Loucy (cell line): ENCODE measurements at regions not wholly inside any gene's neighbourhood (a gene's known extent, or its start where the extent isn't known, plus 50 kb on each side); places are given as distances from the start of the nearest gene placed in this dataset.

ENCODE experiments used
- H2AFZ ChIP-seq: fragments of 200-600 bp; sonication (generic); 2 replicates; pipeline ENCODE4 v1.6.0; 2016; ENCODE audit warnings: antibody characterized with exemption, mild to moderate bottlenecking, low read length, moderate library complexity
- H3F3A ChIP-seq: fragments of 200-600 bp; 2 replicates; pipeline ENCODE4 v1.6.0; 2016; ENCODE audit warnings: antibody characterized with exemption, low read depth, mild to moderate bottlenecking
- H3K27me3 ChIP-seq: fragments of 200-600 bp; sonication (generic); 2 replicates; pipeline ENCODE4 v1.6.1; 2014; ENCODE audit warnings: low read length, mild to moderate bottlenecking; ENCODE audit not compliant: insufficient read depth, poor library complexity, severe bottlenecking
- H3K36me3 ChIP-seq: fragments of 200-600 bp; sonication (generic); 2 replicates; pipeline ENCODE4 v1.6.1; 2016; ENCODE audit warnings: low read length; ENCODE audit not compliant: insufficient read depth
- H3K4me1 ChIP-seq: fragments of 200-600 bp; sonication (generic); 2 replicates; pipeline ENCODE4 v1.5.1; 2014; ENCODE audit warnings: low read length, mild to moderate bottlenecking; ENCODE audit not compliant: insufficient read depth, poor library complexity, severe bottlenecking
- H3K4me2 ChIP-seq: fragments of 200-600 bp; sonication (generic); 2 replicates; pipeline ENCODE4 v1.6.0; 2014; ENCODE audit warnings: antibody characterized with exemption, low read length, low read depth, mild to moderate bottlenecking; ENCODE audit not compliant: poor library complexity, severe bottlenecking
- H3K4me3 ChIP-seq: fragments of 200-600 bp; sonication (generic); 2 replicates; pipeline ENCODE4 v1.5.1; 2014; ENCODE audit warnings: low read length, mild to moderate bottlenecking, mixed read lengths; ENCODE audit not compliant: poor library complexity, severe bottlenecking
- H3K79me2 ChIP-seq: fragments of 200-600 bp; sonication (generic); 2 replicates; pipeline ENCODE4 v1.6.1; 2014; ENCODE audit warnings: low read length; ENCODE audit not compliant: insufficient read depth
- H3K9ac ChIP-seq: fragments of 200-600 bp; sonication (generic); 2 replicates; pipeline ENCODE4 v1.6.0; 2014; ENCODE audit warnings: mild to moderate bottlenecking, low read depth, low read length, moderate library complexity; ENCODE audit not compliant: poor library complexity, severe bottlenecking
- H3K9me2 ChIP-seq: fragments of 200-600 bp; sonication (generic); replicated peaks from 2 replicates; pipeline ENCODE4 v1.6.1; 2016; ENCODE audit warnings: low read depth, low read length, mixed read lengths
- H3K9me3 ChIP-seq: fragments of 200-600 bp; sonication (generic); 2 replicates; pipeline ENCODE4 v1.6.1; 2014; ENCODE audit warnings: mild to moderate bottlenecking, antibody characterized with exemption, low read length, low read depth; ENCODE audit not compliant: insufficient read depth
- H4K20me1 ChIP-seq: fragments of 200-600 bp; sonication (generic); 2 replicates; pipeline ENCODE4 v1.6.0; 2014; ENCODE audit warnings: antibody characterized with exemption, low read length, mild to moderate bottlenecking; ENCODE audit not compliant: insufficient read depth, poor library complexity, severe bottlenecking
- EZH2phosphoT487 ChIP-seq: fragments of 200-600 bp; IDR thresholded peaks from 2 replicates; pipeline ENCODE4 v1.6.1; 2018; ENCODE audit warnings: antibody characterized with exemption, mild to moderate bottlenecking, moderate library complexity, borderline replicate concordance
- TF ChIP-seq, protein P1 (sequence below): fragments of 200-600 bp; sonication (generic); conservative IDR thresholded peaks from 2 replicates; pipeline ENCODE4 v1.5.1; 2014; ENCODE audit warnings: mild to moderate bottlenecking, antibody characterized with exemption, low read length

DNA sequence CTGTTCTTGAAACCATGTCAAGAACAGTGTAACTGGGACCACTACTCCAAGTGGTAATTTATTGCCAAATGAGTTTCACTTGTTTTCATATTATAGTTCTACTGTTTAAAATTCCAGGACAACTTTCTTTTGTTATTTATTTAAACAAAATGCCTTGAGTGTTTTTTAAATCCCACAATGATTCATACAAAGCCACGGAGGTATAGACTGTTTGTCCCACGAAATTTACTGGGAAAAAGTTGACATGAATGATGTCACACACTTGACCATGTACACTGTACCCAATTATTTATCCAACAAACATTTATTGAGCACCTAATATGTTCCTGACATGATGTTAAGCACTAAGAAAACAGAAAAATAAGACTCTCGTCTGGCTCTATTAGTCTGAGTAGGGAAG, 243.9 kb upstream of the SIX2 start:
- no peak overlapping the region for H3K4me2 ChIP-seq
- no peak overlapping the region for H2AFZ ChIP-seq
- no peaks in the 10 kb centered on the region for H4K20me1 ChIP-seq
- H3K79me2 ChIP-seq, result no peaks in the 10 kb centered on the region
- H3K9me3 ChIP-seq, result no peaks in the 10 kb centered on the region
- no peak overlapping the region for H3K9ac ChIP-seq
- H3K27me3 ChIP-seq, result no peaks in the 10 kb centered on the region
- peaks cover 11% of the 10 kb centered on the region for H3K4me1 ChIP-seq
- no peaks in the 10 kb centered on the region for H3K36me3 ChIP-seq
- H3F3A ChIP-seq, result no peaks in the 10 kb centered on the region
- no peaks in the 10 kb centered on the region for H3K9me2 ChIP-seq
- TF ChIP-seq EZH2phosphoT487, result no peak
- TF ChIP-seq, protein P1, sequence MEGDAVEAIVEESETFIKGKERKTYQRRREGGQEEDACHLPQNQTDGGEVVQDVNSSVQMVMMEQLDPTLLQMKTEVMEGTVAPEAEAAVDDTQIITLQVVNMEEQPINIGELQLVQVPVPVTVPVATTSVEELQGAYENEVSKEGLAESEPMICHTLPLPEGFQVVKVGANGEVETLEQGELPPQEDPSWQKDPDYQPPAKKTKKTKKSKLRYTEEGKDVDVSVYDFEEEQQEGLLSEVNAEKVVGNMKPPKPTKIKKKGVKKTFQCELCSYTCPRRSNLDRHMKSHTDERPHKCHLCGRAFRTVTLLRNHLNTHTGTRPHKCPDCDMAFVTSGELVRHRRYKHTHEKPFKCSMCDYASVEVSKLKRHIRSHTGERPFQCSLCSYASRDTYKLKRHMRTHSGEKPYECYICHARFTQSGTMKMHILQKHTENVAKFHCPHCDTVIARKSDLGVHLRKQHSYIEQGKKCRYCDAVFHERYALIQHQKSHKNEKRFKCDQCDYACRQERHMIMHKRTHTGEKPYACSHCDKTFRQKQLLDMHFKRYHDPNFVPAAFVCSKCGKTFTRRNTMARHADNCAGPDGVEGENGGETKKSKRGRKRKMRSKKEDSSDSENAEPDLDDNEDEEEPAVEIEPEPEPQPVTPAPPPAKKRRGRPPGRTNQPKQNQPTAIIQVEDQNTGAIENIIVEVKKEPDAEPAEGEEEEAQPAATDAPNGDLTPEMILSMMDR, result no peak
- H3K4me3 ChIP-seq, result no peak overlapping the region

DNA sequence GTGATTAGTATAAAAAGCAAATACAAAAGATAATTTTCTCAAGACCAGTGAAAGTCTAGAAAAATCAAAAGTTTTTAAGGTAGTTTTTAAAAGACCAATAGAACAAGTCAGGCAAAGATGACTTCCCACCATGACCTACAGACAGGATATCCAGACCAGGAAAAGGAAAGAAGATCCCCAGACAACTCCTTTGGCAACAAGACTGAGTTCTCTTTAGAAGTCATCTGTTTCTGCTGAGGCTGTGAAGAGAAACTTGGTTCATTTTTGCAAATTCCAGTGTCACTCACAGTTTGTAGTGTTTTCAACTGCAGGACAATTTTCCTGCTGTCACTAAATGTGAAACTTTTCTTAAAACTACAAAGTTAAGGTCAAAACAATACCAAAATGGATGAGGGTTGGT, 240.9 kb upstream of the SIX2 start:
- Histone ChIP-seq H3K4me1 (peaks cover 11% of the 10 kb centered on the region), H3K27me3 (no peaks in the 10 kb centered on the region), H3K4me3 (no peak overlapping the region), H3K9me2 (no peaks in the 10 kb centered on the region), H3K9me3 (no peaks in the 10 kb centered on the region), H3K4me2 (no peak overlapping the region), H3K36me3 (no peaks in the 10 kb centered on the region), H4K20me1 (no peaks in the 10 kb centered on the region), H2AFZ (no peak overlapping the region), H3K79me2 (no peaks in the 10 kb centered on the region), H3K9ac (no peak overlapping the region), H3F3A (no peaks in the 10 kb centered on the region)
- TF ChIP-seq EZH2phosphoT487, result no peak
- TF ChIP-seq, protein P1, result no peak

DNA sequence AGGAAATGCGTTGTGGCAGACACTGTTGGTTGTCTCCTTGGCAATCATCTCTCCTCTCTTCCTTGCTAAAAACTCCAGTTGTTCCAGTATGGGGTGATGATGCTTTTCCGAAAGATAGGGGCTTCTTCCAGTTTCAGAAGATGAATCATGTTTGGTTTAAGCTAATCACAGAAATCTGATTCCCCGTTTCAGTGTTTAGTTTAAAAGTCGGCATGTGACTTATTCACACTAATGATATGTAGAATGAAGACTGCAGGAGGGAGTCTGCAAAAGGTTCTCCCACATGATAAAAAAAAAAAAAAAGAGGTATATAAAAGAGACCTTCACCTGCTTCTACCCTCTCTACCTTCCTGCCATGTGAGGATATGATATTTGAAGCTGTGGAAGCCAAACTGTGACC, 239.0 kb upstream of the SIX2 start:
- Histone ChIP-seq H3K9ac (no peak overlapping the region), H3K36me3 (no peaks in the 10 kb centered on the region), H3K27me3 (no peaks in the 10 kb centered on the region), H3K9me3 (no peaks in the 10 kb centered on the region), H3K4me2 (no peak overlapping the region), H3F3A (no peaks in the 10 kb centered on the region), H4K20me1 (no peaks in the 10 kb centered on the region), H3K9me2 (no peaks in the 10 kb centered on the region), H3K4me3 (no peak overlapping the region), H2AFZ (no peak overlapping the region), H3K4me1 (peaks cover 11% of the 10 kb centered on the region), H3K79me2 (no peaks in the 10 kb centered on the region)
- TF ChIP-seq, protein P1, result no peak
- TF ChIP-seq EZH2phosphoT487, result no peak
